HG02870 (cell line): ENCODE measurements at regions not wholly inside any gene's neighbourhood (a gene's known extent, or its start where the extent isn't known, plus 50 kb on each side); places are given as distances from the start of the nearest gene placed in this dataset.

ENCODE experiments used
- ATAC-seq: cut with Tn5 transposase; IDR thresholded peaks from one replicate; pipeline ENCODE4 v1.9.1; 2021; ENCODE audit warnings: mild to moderate bottlenecking, moderate library complexity; ENCODE audit not compliant: unreplicated experiment

- peak; percentile 84 for ATAC-seq
Measured at GRCh38 chr9:3732077-3733038, 206.6 kb upstream of the RFX3 start.

DNA sequence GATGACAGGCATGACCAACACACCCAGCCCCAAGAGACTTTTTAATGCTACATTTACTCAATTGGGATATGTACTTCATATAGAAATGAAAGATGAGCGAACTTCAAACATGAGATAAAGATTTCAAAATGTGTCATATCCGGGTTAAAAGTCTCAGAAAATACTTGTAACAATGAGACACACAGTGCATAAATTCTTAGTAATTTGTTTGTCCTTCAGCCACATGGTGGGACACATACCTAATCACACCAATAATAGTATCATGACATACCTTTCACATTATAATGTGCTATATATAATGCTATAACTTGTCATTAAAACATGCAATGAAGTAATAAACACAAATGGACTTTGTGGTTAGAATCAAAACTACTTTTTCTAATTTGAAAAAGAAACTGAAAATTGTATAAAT, 204.7 kb upstream of the RFX3 start:
- peak; percentile 50 for ATAC-seq

DNA sequence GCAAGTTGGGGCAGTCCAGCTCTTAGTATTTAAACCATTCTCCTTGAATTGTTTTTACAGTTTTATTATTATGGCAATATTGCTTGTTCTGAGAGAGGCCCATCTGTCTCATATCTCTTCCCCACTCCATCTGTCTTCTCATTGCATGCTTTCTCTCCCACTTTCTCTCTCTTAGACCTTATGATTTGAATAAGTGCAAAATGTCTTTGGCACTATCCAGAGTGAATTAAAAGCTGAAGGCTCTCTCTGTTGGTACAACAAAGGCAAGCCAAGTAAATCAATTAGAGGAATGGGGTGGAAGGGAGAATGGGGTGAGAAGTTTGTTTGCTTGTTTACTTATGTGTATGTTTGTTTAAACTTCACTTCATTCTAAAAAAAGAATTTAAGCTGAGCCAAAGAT, 195.3 kb upstream of the RFX3 start:
- no peak for ATAC-seq

DNA sequence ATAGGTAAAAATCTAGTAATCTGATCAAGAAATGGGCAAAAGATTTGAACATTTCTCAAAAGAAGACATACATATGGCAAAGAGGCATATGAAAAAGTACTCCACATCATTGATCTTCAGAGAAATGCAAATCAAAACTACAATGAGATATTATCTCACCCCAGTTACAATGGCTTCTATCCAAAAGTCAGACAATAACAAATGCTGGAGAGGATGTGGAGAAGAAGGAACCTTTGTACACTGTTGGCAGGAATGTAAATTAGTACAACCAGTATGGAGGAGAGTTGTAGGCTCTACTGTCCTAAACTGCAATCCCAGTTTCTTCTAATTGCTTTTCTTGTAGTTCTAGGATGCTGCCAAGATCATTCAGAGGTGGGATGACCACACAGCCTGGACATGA, 193.5 kb upstream of the RFX3 start:
- ATAC-seq, result no peak

DNA sequence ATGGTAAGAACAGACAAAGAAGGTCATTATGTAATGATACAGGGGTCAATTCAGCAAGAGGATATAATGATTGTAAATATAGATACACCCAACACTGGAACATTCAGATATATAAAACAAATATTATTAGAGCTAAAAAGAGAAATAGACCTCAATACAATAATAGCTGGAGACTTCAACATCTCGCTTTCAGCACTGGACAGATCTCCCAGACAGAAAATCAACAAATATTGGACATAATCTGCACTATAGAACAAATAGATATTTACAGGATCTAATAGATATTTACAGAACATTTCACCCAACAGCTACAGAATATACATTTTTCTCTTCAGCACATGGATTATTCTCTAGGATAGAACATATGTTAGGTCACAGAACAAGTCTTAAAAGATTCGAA, 190.6 kb upstream of the RFX3 start:
- no peak for ATAC-seq

DNA sequence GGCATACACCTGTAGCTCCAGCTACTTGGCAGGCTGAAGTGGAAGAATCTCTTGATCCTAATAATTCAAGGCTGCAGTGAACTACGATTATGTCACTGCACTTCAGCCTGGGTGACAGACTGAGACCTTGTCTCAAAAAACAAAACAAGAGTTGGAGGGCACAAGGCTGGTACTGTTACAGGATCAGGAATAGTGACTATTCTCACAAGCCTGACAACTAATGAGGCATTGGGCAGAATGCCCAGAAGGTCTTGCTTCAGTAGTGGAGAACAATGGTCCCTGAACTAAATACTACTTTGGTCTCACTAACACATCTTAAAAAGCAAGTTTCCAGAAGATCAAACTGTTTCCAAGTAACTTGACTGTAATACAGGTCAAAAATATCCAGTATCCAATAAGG, 182.9 kb upstream of the RFX3 start:
- ATAC-seq, result no peak

GRCh38 chr9:3704890-3705289, 179.1 kb upstream of the RFX3 start:
- ATAC-seq, result no peak

- no peak for ATAC-seq
Measured at GRCh38 chr9:3700772-3701171, 175.0 kb upstream of the RFX3 start.

- no peak for ATAC-seq
Measured at GRCh38 chr9:3699883-3700282, 174.1 kb upstream of the RFX3 start.

- no peak for ATAC-seq
Measured at GRCh38 chr9:3698531-3698930, 172.7 kb upstream of the RFX3 start.

GRCh38 chr9:3698076-3698475, 172.3 kb upstream of the RFX3 start:
- ATAC-seq, result no peak

- no peak for ATAC-seq
Measured at GRCh38 chr9:3696368-3696767, 170.6 kb upstream of the RFX3 start.

DNA sequence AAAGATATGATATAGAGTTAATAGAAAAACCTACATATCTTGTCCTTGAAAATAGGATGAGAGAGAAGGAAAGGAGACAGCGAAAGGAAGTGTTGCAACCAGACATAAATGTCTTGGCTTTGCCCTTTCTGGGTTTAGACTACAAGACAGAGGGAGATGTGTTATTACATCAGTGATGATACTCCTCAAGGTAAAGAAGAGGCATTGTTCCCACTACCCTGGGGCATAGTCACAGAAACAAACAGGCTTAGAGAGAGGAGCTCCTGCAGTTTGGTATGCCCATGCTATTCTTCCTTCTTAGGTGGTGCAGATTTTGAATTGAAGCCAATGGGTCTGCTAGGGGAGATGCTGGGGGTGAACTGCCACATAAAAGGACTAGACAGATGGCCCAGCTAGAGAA, 166.8 kb upstream of the RFX3 start:
- ATAC-seq, result no peak

DNA sequence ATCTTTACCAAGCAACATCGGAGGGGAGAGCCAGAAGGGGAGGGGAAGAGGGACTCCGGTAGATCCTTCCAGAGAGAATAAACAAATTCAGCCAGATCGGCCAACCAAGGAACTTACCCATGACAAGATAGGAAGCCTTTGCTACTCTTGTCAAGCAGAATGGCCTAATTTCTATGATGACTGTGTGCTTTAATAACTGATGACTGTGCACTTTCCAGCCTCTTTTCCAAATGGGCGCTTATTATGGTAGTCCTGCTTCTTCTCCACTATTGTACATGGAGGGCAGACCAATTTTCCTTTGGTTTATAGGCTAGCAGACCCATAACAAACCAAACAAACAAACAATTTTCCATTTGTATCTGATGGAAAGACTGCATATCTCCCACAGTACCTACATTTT, 163.8 kb upstream of the RFX3 start:
- ATAC-seq, result no peak

- no peak for ATAC-seq
Measured at GRCh38 chr9:3687145-3687544, 161.3 kb upstream of the RFX3 start.

DNA sequence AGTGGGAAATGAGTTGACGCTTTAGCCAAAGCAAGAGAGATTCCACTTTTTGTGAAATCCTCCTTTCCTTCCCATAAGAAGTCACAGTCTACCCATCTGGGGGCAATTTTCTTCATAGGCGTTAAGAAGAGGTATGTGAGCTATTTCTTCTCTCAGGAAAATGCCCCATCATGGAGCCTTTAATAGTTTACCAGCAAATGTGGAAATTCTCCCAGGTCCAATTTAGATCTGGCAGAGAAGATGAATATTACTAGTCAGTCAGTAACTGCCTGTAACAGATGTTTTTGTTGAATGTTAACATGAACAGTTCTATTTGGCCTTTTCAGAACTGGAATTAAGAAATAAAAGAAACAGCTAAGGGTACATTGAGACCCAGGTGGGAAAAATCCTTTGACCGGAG, 156.4 kb upstream of the RFX3 start:
- ATAC-seq, result no peak

GRCh38 chr9:3677541-3677940, 151.7 kb upstream of the RFX3 start:
- ATAC-seq, result no peak

- no peak for ATAC-seq
Measured at GRCh38 chr9:3676766-3677165, 151.0 kb upstream of the RFX3 start.

DNA sequence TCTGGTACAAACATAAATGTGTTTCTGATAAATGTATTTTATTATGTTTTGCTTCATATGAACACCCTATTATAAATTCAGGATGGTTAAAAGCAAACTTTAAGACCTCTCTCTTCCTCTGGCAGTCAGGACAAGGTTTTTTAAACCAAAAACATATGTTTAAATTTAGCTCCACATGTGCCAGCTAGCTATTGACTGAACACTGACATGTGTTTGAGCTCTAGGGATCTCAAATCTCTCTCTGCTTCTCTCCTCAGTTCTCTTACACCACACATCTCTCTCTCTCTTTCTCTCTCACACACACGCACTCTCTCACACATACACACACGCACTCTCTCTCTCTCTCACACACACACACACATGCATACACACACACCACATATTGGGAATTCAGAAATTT, 150.1 kb upstream of the RFX3 start:
- no peak for ATAC-seq

DNA sequence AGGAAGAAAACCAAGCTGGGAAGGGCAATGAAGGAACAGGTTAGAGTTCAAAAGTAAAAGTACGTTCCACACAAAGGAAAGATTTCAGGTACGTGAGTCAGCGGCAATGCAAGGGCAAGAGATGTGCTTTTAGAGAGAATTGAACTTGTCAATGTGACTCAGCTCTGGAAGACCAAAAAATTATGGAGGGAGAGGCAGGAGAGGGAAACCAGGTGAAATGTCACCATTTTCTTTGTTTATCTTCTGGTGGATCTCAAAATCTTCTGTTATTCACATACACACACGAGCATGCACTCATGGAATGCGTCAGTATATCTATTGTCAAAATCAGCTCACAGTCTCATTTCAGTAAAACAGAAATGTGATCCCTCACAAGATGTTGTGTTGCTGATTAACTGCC, 148.8 kb upstream of the RFX3 start:
- ATAC-seq, result no peak

GRCh38 chr9:3672399-3672798, 146.6 kb upstream of the RFX3 start:
- ATAC-seq, result no peak

- no peak for ATAC-seq
Measured at GRCh38 chr9:3664044-3664443, 138.2 kb upstream of the RFX3 start.

DNA sequence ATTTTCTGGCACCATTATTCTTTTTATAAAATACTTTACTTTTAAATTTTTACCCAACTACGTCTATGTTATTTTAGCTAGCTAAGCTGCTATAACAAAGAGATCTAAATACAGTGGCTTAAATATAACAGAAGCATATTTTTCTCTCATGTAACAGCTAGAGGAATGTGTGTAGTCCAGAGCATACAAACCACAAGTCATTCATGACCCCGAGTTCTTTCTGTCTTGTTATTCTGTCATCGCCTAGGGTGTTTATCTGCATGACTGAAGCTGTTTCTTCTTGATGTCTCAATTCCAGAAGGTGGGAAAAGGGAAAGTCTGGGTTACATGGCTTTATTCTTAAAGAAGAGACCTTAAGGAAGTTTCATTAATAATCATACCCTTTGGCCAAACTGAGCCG, 136.9 kb upstream of the RFX3 start:
- ATAC-seq, result no peak
